ENCODE measurements at regions not wholly inside any gene's neighbourhood (a gene's known extent, or its start where the extent isn't known, plus 50 kb on each side); places are given as distances from the start of the nearest gene placed in this dataset.

- TF ChIP-seq, protein P1, sequence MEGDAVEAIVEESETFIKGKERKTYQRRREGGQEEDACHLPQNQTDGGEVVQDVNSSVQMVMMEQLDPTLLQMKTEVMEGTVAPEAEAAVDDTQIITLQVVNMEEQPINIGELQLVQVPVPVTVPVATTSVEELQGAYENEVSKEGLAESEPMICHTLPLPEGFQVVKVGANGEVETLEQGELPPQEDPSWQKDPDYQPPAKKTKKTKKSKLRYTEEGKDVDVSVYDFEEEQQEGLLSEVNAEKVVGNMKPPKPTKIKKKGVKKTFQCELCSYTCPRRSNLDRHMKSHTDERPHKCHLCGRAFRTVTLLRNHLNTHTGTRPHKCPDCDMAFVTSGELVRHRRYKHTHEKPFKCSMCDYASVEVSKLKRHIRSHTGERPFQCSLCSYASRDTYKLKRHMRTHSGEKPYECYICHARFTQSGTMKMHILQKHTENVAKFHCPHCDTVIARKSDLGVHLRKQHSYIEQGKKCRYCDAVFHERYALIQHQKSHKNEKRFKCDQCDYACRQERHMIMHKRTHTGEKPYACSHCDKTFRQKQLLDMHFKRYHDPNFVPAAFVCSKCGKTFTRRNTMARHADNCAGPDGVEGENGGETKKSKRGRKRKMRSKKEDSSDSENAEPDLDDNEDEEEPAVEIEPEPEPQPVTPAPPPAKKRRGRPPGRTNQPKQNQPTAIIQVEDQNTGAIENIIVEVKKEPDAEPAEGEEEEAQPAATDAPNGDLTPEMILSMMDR (optimal IDR thresholded peaks at IDR 0.05 in 1 of 3, IDR thresholded peaks at IDR 0.05 in 1 of 3, conservative IDR thresholded peaks at IDR 0.05 in 1 of 3; ENCODE audit: extremely low read depth in 1 of 3, insufficient read depth in 2 of 3, low read length in 3 of 3) = no peak
- no peak for TF ChIP-seq EZH2 (IDR thresholded peaks at IDR 0.05; ENCODE audit: low read length)
Measured at GRCh38 chr9:28212979-28213378, 639.7 kb upstream of the C9orf72 start.

All from keratinocyte (primary cell).